SK-N-SH (cell line): ENCODE measurements at regions not wholly inside any gene's neighbourhood (a gene's known extent, or its start where the extent isn't known, plus 50 kb on each side); places are given as distances from the start of the nearest gene placed in this dataset.
A peak's percentile ranks its signal among the peaks of the same experiment; 100 is the strongest.

Experiments
- CTCF ChIA-PET: fragments of 300-600, 350-600 bp; formaldehyde crosslinking; extraction: SDS; loops from one replicate; lab custom pipeline; 2021; lab: Yijun Ruan, JAX
- POLR2A ChIA-PET: fragments of 350-600 bp; sonication (Branson Sonifier 250); formaldehyde crosslinking; extraction: SDS; loops from one replicate; lab custom pipeline; 2020; ENCODE audit warnings: antibody characterized with exemption, inconsistent platforms; lab: Yijun Ruan, JAX
- DNase-seq: peaks from one replicate; pipeline ENCODE4 v3.0.0; 2012
- H2AFZ ChIP-seq: fragments of 200-600 bp; sonication (generic); 2 replicates; pipeline ENCODE4 v1.8.1; 2016; ENCODE audit warnings: antibody characterized with exemption, mild to moderate bottlenecking, low read depth
- H3F3A ChIP-seq: fragments of 200-600 bp; sonication (generic); replicated peaks from 2 replicates; pipeline ENCODE3; 2016; ENCODE audit warnings: antibody characterized with exemption, mild to moderate bottlenecking; ENCODE audit not compliant: insufficient read depth
- H3K27ac ChIP-seq, 2 experiments: fragments of 200-500 bp in 1 of 2; fragments of 200-600 bp in 1 of 2; sonication (Bioruptor generic) in 1 of 2; sonication (generic), shearing (Covaris generic) in 1 of 2; 2 replicates each; pipeline versions ENCODE4 v1.5.1 to v1.6.1; 2014 to 2016; ENCODE audit warnings: low read depth in 2 of 2, inconsistent platforms in 1 of 2, low read length in 1 of 2, mild to moderate bottlenecking in 1 of 2, mixed read lengths in 1 of 2
- H3K27me3 ChIP-seq: fragments of 200-600 bp; sonication (generic), shearing (Covaris generic); 2 replicates; pipeline ENCODE4 v1.6.1; 2016; ENCODE audit warnings: mixed run types; ENCODE audit not compliant: insufficient read depth
- H3K36me3 ChIP-seq, 2 experiments: fragments of 200-500 bp in 1 of 2; fragments of 200-600 bp in 1 of 2; sonication (Bioruptor generic) in 1 of 2; sonication (generic) in 1 of 2; replicated peaks in 1 of 2; 2 replicates each; pipeline versions ENCODE3 to v1.5.1; 2014 to 2016; ENCODE audit warnings: low read length in 1 of 2, mild to moderate bottlenecking in 1 of 2; ENCODE audit not compliant: insufficient read depth in 2 of 2, control insufficient read depth in 1 of 2
- H3K4me1 ChIP-seq, 2 experiments: fragments of 200-500 bp in 1 of 2; fragments of 200-600 bp in 1 of 2; sonication (Bioruptor generic) in 1 of 2; sonication (generic), shearing (Covaris generic) in 1 of 2; 2 replicates each; pipeline versions ENCODE4 v1.5.1 to v1.6.1; 2014 to 2016; ENCODE audit warnings: low read depth in 1 of 2, low read length in 1 of 2, mixed run types in 1 of 2; ENCODE audit not compliant: insufficient read depth in 2 of 2, control insufficient read depth in 1 of 2
- H3K4me2 ChIP-seq: fragments of 200-600 bp; sonication (generic), shearing (Covaris generic); 2 replicates; pipeline ENCODE4 v1.6.1; 2017; ENCODE audit warnings: mixed run types
- H3K4me3 ChIP-seq, 2 experiments: fragments of 200-500 bp in 1 of 2; fragments of 200-600 bp in 1 of 2; sonication (Bioruptor generic) in 1 of 2; sonication (generic), shearing (Covaris generic) in 1 of 2; 2 replicates each; pipeline versions ENCODE4 v1.5.1 to v1.8.1; 2014 to 2016; ENCODE audit warnings: low read depth in 2 of 2, inconsistent platforms in 1 of 2, low read length in 1 of 2, mild to moderate bottlenecking in 1 of 2, mixed read lengths in 1 of 2, moderate library complexity in 1 of 2
- H3K79me2 ChIP-seq: fragments of 200-600 bp; sonication (generic); 2 replicates; pipeline ENCODE4 v1.8.1; 2017; ENCODE audit warnings: mild to moderate bottlenecking; ENCODE audit not compliant: insufficient read depth
- H3K9ac ChIP-seq: fragments of 200-600 bp; sonication (generic); 2 replicates; pipeline ENCODE4 v1.6.1; 2017; ENCODE audit warnings: mixed run types
- H3K9me2 ChIP-seq: fragments of 200-600 bp; sonication (generic); 2 replicates; pipeline ENCODE4 v1.6.1; 2017; ENCODE audit warnings: mixed run types
- H3K9me3 ChIP-seq: fragments of 200-600 bp; sonication (generic); 2 replicates; pipeline ENCODE4 v1.6.1; 2017; ENCODE audit warnings: mixed run types, mild to moderate bottlenecking, moderate library complexity
- H4K20me1 ChIP-seq: fragments of 200-600 bp; sonication (generic); 2 replicates; pipeline ENCODE4 v1.6.1; 2017; ENCODE audit warnings: mild to moderate bottlenecking, mixed run types; ENCODE audit not compliant: insufficient read depth
- CHD2 ChIP-seq: fragments of 150-350 bp; IDR thresholded peaks from 2 replicates; pipeline ENCODE4 v1.6.1; 2018; ENCODE audit warnings: low read length; ENCODE audit not compliant: partially characterized antibody
- EP300 ChIP-seq, 2 experiments: IDR thresholded peaks; 2 replicates each; pipeline versions ENCODE4 v1.4.0 to v1.6.1; 2012; ENCODE audit warnings: borderline replicate concordance in 1 of 2, low read depth in 1 of 2, low read length in 1 of 2
- EZH2phosphoT487 ChIP-seq: fragments of 200-600 bp; sonication (generic); IDR thresholded peaks from 2 replicates; pipeline ENCODE4 v1.6.1; 2017; ENCODE audit warnings: low read depth, mixed run types, mild to moderate bottlenecking, antibody characterized with exemption, moderate library complexity, borderline replicate concordance
- FOSL2 ChIP-seq: IDR thresholded peaks from 2 replicates; pipeline ENCODE4 v1.4.0; 2012; ENCODE audit warnings: low read depth, mild to moderate bottlenecking, moderate library complexity, borderline replicate concordance
- FOXJ3 ChIP-seq: sonication (generic); formaldehyde crosslinking; IDR thresholded peaks from 2 replicates; pipeline ENCODE4 v1.5.1; 2020; ENCODE audit warnings: mild to moderate bottlenecking, missing genetic modification reagents
- JUND ChIP-seq: IDR thresholded peaks from 2 replicates; pipeline ENCODE4 v1.4.0; 2012
- MEF2A ChIP-seq: IDR thresholded peaks from 2 replicates; pipeline ENCODE4 v1.4.0; 2012; ENCODE audit warnings: low read depth, borderline replicate concordance
- MXI1 ChIP-seq: IDR thresholded peaks from 2 replicates; pipeline ENCODE4 v1.6.1; 2012; ENCODE audit warnings: mild to moderate bottlenecking, low read depth, low read length, improper control_type of control experiment
- NFIC ChIP-seq: IDR thresholded peaks from 2 replicates; pipeline ENCODE4 v1.4.0; 2012; ENCODE audit warnings: borderline replicate concordance
- POLR2AphosphoS5 ChIP-seq: IDR thresholded peaks from 2 replicates; pipeline ENCODE4 v1.6.1; 2012; ENCODE audit warnings: low read depth, low read length
- RCOR1 ChIP-seq: fragments of 150-350 bp; IDR thresholded peaks from 2 replicates; pipeline ENCODE4 v1.6.1; 2017; ENCODE audit warnings: antibody characterized with exemption, low read length
- RFX5 ChIP-seq: IDR thresholded peaks from 2 replicates; pipeline ENCODE4 v1.6.1; 2012; ENCODE audit warnings: mild to moderate bottlenecking, improper control_type of control experiment, low read length
- RXRA ChIP-seq: IDR thresholded peaks from 2 replicates; pipeline ENCODE4 v1.4.0; 2012; ENCODE audit warnings: low read depth, mild to moderate bottlenecking, borderline replicate concordance
- SMC3 ChIP-seq: IDR thresholded peaks from 2 replicates; pipeline ENCODE4 v1.6.1; 2012; ENCODE audit warnings: low read depth, low read length, improper control_type of control experiment
- TEAD4 ChIP-seq: IDR thresholded peaks from 2 replicates; pipeline ENCODE4 v1.4.0; 2012; ENCODE audit warnings: mild to moderate bottlenecking, borderline replicate concordance; ENCODE audit not compliant: insufficient read depth
- YY1 ChIP-seq: IDR thresholded peaks from 2 replicates; pipeline ENCODE4 v1.4.0; 2012; ENCODE audit warnings: low read depth, mild to moderate bottlenecking
- WGBS: methylation state at CpG from one replicate; pipeline ENCODE4 v1.1.6; 2017; ENCODE audit warnings: low lambda C conversion rate; 5-methylcytosine and 5-hydroxymethylcytosine counted together
- TF ChIP-seq, protein P1 (sequence below): IDR thresholded peaks from 2 replicates; pipeline ENCODE4 v1.4.0; 2012; ENCODE audit warnings: low read depth, borderline replicate concordance
- TF ChIP-seq, protein P2 (sequence below): IDR thresholded peaks from 2 replicates; pipeline ENCODE4; 2012
- TF ChIP-seq, protein P3 (sequence below): IDR thresholded peaks from 2 replicates; pipeline ENCODE4 v1.4.0; 2012; ENCODE audit warnings: low read depth
- TF ChIP-seq, protein P4 (sequence below): fragments of 150-350 bp; IDR thresholded peaks from 2 replicates; pipeline ENCODE4 v1.6.1; 2017; ENCODE audit warnings: antibody characterized with exemption, low read length, low read depth, borderline replicate concordance
- TF ChIP-seq, protein P5 (sequence below): IDR thresholded peaks from 2 replicates; pipeline ENCODE4 v1.6.1; 2012; ENCODE audit warnings: mild to moderate bottlenecking, low read depth, low read length, moderate library complexity

DNA sequence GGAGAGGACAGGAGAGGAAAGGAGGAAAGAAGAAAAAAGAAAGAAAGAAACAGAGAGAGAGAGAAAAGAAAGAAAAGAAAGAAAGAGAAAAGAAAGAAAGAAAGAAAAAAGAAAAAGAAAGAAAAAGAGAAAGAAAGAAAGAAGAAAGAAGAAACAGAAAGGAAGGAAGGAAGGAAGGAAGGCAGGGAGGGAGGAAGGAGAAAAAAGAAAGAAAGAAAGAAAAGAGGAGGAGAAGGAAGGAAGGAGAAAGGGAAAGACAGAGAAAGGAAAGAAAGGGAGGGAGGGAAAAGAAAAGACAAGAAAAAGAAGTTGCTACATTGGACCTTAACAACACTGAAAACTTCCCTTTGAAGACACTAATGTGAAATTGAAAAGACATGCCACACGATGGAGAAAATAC is 56.6 kb upstream of the CCL2 start:
- no peaks in the 10 kb centered on the region for H3K27me3 ChIP-seq
- 0% methylated on average over 1 of the region's 1 CpG for WGBS
- no peaks in the 10 kb centered on the region for H3F3A ChIP-seq
- H3K9me2 ChIP-seq: no peaks in the 10 kb centered on the region
- no peak for TF ChIP-seq NFIC
- no peak for TF ChIP-seq EZH2phosphoT487
- TF ChIP-seq MXI1: no peak
- TF ChIP-seq RCOR1: no peak
- TF ChIP-seq YY1: no peak
- TF ChIP-seq MEF2A: no peak
- no peak for TF ChIP-seq POLR2AphosphoS5
- no peak for TF ChIP-seq RXRA
- TF ChIP-seq, protein P1, sequence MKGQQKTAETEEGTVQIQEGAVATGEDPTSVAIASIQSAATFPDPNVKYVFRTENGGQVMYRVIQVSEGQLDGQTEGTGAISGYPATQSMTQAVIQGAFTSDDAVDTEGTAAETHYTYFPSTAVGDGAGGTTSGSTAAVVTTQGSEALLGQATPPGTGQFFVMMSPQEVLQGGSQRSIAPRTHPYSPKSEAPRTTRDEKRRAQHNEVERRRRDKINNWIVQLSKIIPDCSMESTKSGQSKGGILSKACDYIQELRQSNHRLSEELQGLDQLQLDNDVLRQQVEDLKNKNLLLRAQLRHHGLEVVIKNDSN: no peak
- TF ChIP-seq EP300 (IDR thresholded peaks at IDR 0.05; ENCODE audit: borderline replicate concordance in 1 of 2, low read depth in 1 of 2, low read length in 1 of 2): no peak
- TF ChIP-seq, protein P2, sequence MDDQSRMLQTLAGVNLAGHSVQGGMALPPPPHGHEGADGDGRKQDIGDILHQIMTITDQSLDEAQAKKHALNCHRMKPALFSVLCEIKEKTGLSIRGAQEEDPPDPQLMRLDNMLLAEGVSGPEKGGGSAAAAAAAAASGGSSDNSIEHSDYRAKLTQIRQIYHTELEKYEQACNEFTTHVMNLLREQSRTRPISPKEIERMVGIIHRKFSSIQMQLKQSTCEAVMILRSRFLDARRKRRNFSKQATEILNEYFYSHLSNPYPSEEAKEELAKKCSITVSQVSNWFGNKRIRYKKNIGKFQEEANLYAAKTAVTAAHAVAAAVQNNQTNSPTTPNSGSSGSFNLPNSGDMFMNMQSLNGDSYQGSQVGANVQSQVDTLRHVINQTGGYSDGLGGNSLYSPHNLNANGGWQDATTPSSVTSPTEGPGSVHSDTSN: no peak
- no peak for TF ChIP-seq FOXJ3 (CRISPR knock-in tag)
- no peak for TF ChIP-seq FOSL2
- no peak for TF ChIP-seq SMC3
- TF ChIP-seq RFX5: no peak
- no peak for TF ChIP-seq JUND
- no peaks in the 10 kb centered on the region for H4K20me1 ChIP-seq
- H3K36me3 ChIP-seq: no peaks in the 10 kb centered on the region
- no peak overlapping the region for H2AFZ ChIP-seq
- H3K4me2 ChIP-seq: no peak overlapping the region
- CTCF ChIA-PET: interaction anchor here (1.4 to 8.8 kb wide), 2 partner anchors 108 to 163 kb away, joined by 4 to 350 read pairs; partner anchors contain the start of gene CCL1
- POLR2A ChIA-PET: no interaction called here
- no peaks in the 10 kb centered on the region for H3K79me2 ChIP-seq
- H3K9ac ChIP-seq: no peak overlapping the region
- no peaks in the 10 kb centered on the region; the same call in 1 of the 2 replicates for H3K9me3 ChIP-seq
- DNase-seq: no peak
- H3K4me3 ChIP-seq: no peak overlapping the region
- H3K4me1 ChIP-seq: no peaks in the 10 kb centered on the region
- no peak overlapping the region for H3K27ac ChIP-seq

DNA sequence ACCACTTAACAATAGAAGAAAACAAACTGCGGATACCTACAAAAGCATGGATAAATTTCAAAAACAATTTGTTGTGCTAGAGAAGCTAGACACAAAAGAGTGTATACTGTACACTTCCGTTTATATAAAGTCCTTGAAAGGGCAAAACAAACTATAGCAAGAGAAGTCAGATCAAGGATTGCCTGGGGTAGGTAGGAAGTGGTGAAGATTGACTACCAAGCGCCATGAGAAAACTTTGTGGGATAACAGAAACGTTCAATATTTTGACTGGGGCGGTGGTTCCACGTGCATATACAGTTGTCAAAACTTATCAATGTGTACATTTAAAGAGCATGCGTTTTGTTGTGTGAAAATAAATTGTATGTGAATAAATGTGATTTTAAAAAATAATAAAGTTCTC is 55.6 kb upstream of the CCL2 start:
- no peak overlapping the region for H2AFZ ChIP-seq
- H3K9me3 ChIP-seq: no peaks in the 10 kb centered on the region; the same call in 1 of the 2 replicates
- peak overlapping the region in 1 of 2 experiments; percentile 21; a peak in 1 of 4 replicates for H3K4me3 ChIP-seq
- H3K9ac ChIP-seq: no peak overlapping the region
- WGBS: 25% methylated on average over 7 of the region's 7 CpGs
- no peaks in the 10 kb centered on the region for H4K20me1 ChIP-seq
- no peaks in the 10 kb centered on the region for H3K9me2 ChIP-seq
- H3K79me2 ChIP-seq: no peaks in the 10 kb centered on the region
- no peak overlapping the region for H3K27ac ChIP-seq
- H3K36me3 ChIP-seq: no peaks in the 10 kb centered on the region
- DNase-seq: no peak
- no peaks in the 10 kb centered on the region for H3K4me1 ChIP-seq
- no peaks in the 10 kb centered on the region for H3F3A ChIP-seq
- CTCF ChIA-PET: interaction anchor here (0.6 to 8.8 kb wide), 7 partner anchors 7 to 423 kb away, joined by 3 to 350 read pairs (median 9); partner anchors contain the start of genes CCL1 and CCL13
- POLR2A ChIA-PET: no interaction called here
- no peak overlapping the region for H3K4me2 ChIP-seq
- no peaks in the 10 kb centered on the region for H3K27me3 ChIP-seq
- no peak for TF ChIP-seq RCOR1
- no peak for TF ChIP-seq POLR2AphosphoS5
- TF ChIP-seq, protein P3, sequence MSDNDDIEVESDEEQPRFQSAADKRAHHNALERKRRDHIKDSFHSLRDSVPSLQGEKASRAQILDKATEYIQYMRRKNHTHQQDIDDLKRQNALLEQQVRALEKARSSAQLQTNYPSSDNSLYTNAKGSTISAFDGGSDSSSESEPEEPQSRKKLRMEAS: no peak
- TF ChIP-seq MEF2A: no peak
- no peak for TF ChIP-seq EP300 (IDR thresholded peaks at IDR 0.05; ENCODE audit: borderline replicate concordance in 1 of 2, low read depth in 1 of 2, low read length in 1 of 2)
- TF ChIP-seq, protein P4, sequence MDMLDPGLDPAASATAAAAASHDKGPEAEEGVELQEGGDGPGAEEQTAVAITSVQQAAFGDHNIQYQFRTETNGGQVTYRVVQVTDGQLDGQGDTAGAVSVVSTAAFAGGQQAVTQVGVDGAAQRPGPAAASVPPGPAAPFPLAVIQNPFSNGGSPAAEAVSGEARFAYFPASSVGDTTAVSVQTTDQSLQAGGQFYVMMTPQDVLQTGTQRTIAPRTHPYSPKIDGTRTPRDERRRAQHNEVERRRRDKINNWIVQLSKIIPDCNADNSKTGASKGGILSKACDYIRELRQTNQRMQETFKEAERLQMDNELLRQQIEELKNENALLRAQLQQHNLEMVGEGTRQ: no peak
- TF ChIP-seq SMC3: no peak
- no peak for TF ChIP-seq CHD2
- TF ChIP-seq RXRA: no peak
- TF ChIP-seq, protein P5, sequence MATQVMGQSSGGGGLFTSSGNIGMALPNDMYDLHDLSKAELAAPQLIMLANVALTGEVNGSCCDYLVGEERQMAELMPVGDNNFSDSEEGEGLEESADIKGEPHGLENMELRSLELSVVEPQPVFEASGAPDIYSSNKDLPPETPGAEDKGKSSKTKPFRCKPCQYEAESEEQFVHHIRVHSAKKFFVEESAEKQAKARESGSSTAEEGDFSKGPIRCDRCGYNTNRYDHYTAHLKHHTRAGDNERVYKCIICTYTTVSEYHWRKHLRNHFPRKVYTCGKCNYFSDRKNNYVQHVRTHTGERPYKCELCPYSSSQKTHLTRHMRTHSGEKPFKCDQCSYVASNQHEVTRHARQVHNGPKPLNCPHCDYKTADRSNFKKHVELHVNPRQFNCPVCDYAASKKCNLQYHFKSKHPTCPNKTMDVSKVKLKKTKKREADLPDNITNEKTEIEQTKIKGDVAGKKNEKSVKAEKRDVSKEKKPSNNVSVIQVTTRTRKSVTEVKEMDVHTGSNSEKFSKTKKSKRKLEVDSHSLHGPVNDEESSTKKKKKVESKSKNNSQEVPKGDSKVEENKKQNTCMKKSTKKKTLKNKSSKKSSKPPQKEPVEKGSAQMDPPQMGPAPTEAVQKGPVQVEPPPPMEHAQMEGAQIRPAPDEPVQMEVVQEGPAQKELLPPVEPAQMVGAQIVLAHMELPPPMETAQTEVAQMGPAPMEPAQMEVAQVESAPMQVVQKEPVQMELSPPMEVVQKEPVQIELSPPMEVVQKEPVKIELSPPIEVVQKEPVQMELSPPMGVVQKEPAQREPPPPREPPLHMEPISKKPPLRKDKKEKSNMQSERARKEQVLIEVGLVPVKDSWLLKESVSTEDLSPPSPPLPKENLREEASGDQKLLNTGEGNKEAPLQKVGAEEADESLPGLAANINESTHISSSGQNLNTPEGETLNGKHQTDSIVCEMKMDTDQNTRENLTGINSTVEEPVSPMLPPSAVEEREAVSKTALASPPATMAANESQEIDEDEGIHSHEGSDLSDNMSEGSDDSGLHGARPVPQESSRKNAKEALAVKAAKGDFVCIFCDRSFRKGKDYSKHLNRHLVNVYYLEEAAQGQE: no peak
- TF ChIP-seq RFX5: no peak
- TF ChIP-seq FOXJ3 (CRISPR knock-in tag): no peak
- TF ChIP-seq FOSL2: no peak
- TF ChIP-seq TEAD4: no peak
